ENCODE measurements at regions not wholly inside any gene's neighbourhood (a gene's known extent, or its start where the extent isn't known, plus 50 kb on each side); places are given as distances from the start of the nearest gene placed in this dataset.

GRCh38 chr2:9740382-9741073, 102.7 kb upstream of the TAF1B start:
- TF ChIP-seq CTCF (conservative IDR thresholded peaks at IDR 0.05; ENCODE audit: low read depth, low read length) (no peak), EZH2 (IDR thresholded peaks at IDR 0.05; ENCODE audit: borderline replicate concordance, low read depth, low read length, poor library complexity, severe bottlenecking) (no peak)

All from A673 (cell line).